HG03064 (cell line): ENCODE measurements at regions not wholly inside any gene's neighbourhood (a gene's known extent, or its start where the extent isn't known, plus 50 kb on each side); places are given as distances from the start of the nearest gene placed in this dataset.

Experiments
- ATAC-seq: cut with Tn5 transposase; IDR thresholded peaks from one replicate; pipeline ENCODE4 v1.9.1; 2021; ENCODE audit warnings: low read depth; ENCODE audit not compliant: unreplicated experiment

- no peak for ATAC-seq
Observed at GRCh38 chr3:30113906-30114305, 492.5 kb upstream of the TGFBR2 start.

- no peak for ATAC-seq
Observed at GRCh38 chr3:30114918-30115317, 491.5 kb upstream of the TGFBR2 start.

GRCh38 chr3:30122359-30122758 is 484.0 kb upstream of the TGFBR2 start:
- ATAC-seq = no peak

GRCh38 chr3:30123224-30123623 is 483.2 kb upstream of the TGFBR2 start:
- ATAC-seq = no peak

- ATAC-seq = no peak
Observed at GRCh38 chr3:30123755-30124154, 482.6 kb upstream of the TGFBR2 start.

- ATAC-seq = no peak
Observed at GRCh38 chr3:30124435-30125370, 481.7 kb upstream of the TGFBR2 start.

- no peak for ATAC-seq
Observed at GRCh38 chr3:30129765-30130164, 476.6 kb upstream of the TGFBR2 start.

- no peak for ATAC-seq
Observed at GRCh38 chr3:30130391-30130790, 476.0 kb upstream of the TGFBR2 start.

- ATAC-seq = no peak
Observed at GRCh38 chr3:30131191-30131590, 475.2 kb upstream of the TGFBR2 start.

GRCh38 chr3:30135190-30135589 is 471.2 kb upstream of the TGFBR2 start:
- ATAC-seq = no peak

GRCh38 chr3:30139283-30139682 is 467.1 kb upstream of the TGFBR2 start:
- no peak for ATAC-seq

GRCh38 chr3:30140356-30141075 is 465.9 kb upstream of the TGFBR2 start:
- ATAC-seq = no peak

GRCh38 chr3:30141178-30141581 is 465.2 kb upstream of the TGFBR2 start:
- no peak for ATAC-seq

- no peak for ATAC-seq
Observed at GRCh38 chr3:30141927-30142326, 464.5 kb upstream of the TGFBR2 start.

GRCh38 chr3:30142946-30143345 is 463.5 kb upstream of the TGFBR2 start:
- no peak for ATAC-seq

GRCh38 chr3:30145281-30145680 is 461.1 kb upstream of the TGFBR2 start:
- no peak for ATAC-seq

GRCh38 chr3:30146978-30147377 is 459.4 kb upstream of the TGFBR2 start:
- no peak for ATAC-seq

- no peak for ATAC-seq
Observed at GRCh38 chr3:30154853-30155252, 451.5 kb upstream of the TGFBR2 start.

- no peak for ATAC-seq
Observed at GRCh38 chr3:30155755-30156154, 450.6 kb upstream of the TGFBR2 start.

GRCh38 chr3:30156586-30157498 is 449.6 kb upstream of the TGFBR2 start:
- no peak for ATAC-seq

- no peak for ATAC-seq
Observed at GRCh38 chr3:30161375-30161774, 445.0 kb upstream of the TGFBR2 start.
